Epidermal melanocyte (primary cell): ENCODE measurements at regions not wholly inside any gene's neighbourhood (a gene's known extent, or its start where the extent isn't known, plus 50 kb on each side); places are given as distances from the start of the nearest gene placed in this dataset.

Experiments used
- DNase-seq: peaks from one replicate; pipeline ENCODE4 v3.0.0; 2011; ENCODE audit warnings: low spot score; ENCODE audit not compliant: insufficient read length

DNA sequence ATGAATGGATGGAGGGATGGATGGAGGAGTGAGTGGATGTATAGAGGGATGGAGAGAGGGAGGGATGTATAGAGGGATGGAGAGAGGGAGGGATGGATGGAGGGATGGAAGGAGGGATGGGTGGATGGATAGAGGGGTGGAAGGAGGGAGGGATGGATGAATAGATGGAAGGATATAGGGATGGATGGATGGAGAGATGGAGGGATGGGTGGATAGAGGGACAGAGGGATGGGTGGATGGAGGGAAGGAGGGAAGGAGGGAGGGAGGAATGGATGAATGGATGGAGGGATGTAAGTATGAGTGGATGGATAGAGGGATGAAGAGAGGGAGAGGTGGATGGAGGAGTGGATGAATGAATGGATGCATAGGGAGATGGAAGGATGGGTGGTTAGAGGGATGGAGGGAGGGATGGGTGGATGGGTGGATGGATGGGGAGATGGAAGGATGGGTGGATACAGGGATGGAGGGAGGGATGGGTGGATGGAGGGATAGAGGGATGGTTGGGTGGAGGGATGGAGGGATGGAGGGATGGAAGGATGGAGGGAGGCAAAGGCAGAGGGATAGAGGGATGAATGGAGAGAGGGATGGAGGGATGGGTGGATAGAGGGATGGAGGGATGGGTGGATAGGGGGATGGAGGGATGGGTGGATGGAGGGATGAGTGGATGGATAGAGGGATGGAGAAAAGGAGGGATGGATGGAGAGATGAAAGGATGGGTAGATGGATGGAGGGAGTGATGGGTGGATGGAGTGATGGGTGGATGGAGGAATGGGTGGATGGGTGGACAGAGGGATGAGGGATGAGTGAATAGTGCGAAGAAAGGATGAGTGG lies 313.8 kb downstream of the UACA start:
- no peak for DNase-seq

DNA sequence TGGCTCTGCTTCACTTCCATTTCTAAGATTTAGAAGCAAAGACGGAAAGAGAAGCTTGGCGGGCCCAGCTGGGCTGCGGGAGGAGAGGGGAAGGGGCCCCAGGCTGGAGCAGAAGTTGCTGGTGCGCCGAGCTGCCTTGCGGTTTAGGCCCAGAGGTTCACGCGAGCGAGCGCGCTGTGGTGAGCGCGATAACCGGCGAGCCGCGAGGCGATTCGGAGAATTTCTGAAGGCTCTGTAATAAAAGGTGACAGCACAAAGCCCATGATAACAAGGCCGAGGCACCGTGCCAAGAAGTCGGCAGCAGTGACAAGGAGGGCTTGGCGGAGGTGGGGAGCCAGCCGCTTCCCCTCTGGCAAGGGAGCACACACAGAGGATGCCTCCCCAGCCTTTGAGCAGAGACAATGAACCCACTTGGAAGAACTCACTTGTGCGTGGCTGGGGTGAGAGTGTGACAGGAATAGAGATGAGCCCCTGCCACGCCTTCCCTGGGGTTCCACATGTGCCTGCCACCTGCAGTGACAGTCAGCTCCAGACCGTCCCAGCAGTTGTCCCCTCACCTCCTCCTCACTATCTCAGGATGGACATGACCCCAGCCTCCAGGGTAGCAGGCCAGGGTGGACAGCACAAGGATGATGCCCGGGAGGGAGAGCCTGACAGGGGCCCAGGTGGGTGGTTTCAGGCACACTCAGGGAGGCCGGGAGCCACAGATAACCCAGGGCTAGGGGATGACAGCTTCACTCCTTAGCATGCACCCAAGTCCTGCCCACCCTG lies 315.2 kb downstream of the UACA start:
- DNase-seq: no peak

DNA sequence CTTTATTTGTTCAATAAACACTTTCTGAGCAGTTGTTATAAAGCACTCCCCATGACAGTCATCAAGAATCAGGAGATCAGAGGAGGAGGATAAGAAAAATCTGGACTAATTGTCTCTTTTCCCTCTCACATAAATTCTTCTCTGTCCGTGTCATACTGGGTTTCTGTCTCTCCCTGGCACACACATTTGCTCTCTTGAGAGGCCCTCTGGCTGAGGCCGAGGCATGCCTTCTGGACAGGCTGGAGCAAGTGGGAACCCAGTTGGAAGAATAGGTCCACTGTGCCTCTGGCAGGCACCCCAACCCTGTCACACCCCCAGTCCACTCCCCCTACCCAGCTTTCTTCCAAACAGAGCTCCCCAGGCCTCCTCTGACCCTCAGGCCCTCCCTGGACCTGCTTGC lies 315.8 kb downstream of the UACA start:
- DNase-seq: no peak

- DNase-seq: no peak
Observed at GRCh38 chr15:70447081-70447480, 316.3 kb downstream of the UACA start.

GRCh38 chr15:70443486-70444273 lies 319.7 kb downstream of the UACA start:
- DNase-seq: no peak

- DNase-seq: no peak
Observed at GRCh38 chr15:70442616-70443321, 320.6 kb downstream of the UACA start.

- DNase-seq: no peak
Observed at GRCh38 chr15:70442211-70442610, 321.1 kb downstream of the UACA start.

GRCh38 chr15:70440416-70441138 lies 322.8 kb downstream of the UACA start:
- no peak for DNase-seq

- no peak for DNase-seq
Observed at GRCh38 chr15:70439880-70440279, 323.5 kb downstream of the UACA start.

- DNase-seq: no peak
Observed at GRCh38 chr15:70439304-70439877, 324.0 kb downstream of the UACA start.

DNA sequence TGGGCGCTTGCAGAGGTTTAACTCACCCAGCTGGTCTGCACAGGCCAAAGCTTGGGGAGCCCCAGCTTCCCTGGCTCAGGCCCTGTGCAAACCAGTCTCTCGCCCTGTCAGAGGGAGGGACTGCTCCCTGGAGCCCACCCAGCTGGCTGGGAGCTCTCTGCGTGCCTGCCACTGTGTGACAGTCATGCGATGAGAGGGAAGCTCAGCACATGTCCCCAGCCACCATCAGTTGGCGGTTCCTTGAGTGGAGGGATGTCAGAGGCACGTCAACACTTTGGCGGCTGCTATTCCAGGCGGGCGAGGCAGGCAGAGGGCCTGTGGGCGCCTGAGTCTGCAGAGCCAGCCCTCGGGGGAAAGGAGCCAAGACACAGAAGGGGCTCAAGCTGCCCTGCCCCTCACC lies 324.6 kb downstream of the UACA start:
- DNase-seq: no peak

DNA sequence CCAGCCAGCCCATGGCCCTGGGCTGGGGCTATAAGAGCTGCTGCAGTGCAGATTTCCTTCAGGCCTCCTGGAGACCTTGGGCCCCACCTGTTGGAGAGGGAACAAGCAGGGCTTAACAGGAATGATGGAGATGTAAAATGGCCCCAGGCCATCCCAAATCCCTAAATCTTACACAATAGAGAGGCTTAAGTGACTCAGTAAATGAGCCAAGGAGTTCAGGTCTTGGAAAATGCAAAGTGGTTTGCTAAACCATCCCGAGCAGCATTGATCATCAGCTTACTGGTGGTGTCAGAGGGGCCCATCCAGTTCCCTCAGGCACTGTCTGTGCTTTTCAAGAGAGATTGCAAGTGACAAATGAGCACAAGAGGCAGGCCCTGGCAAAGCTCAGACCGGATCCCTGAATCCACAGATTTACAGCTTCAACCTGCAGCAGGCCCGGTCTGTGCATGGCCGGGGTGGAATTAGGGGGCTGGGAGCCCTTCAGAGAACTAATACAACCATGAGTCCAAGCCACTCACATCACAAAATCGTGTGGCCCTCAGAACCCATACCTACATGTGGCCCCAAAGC lies 325.4 kb downstream of the UACA start:
- DNase-seq: no peak

DNA sequence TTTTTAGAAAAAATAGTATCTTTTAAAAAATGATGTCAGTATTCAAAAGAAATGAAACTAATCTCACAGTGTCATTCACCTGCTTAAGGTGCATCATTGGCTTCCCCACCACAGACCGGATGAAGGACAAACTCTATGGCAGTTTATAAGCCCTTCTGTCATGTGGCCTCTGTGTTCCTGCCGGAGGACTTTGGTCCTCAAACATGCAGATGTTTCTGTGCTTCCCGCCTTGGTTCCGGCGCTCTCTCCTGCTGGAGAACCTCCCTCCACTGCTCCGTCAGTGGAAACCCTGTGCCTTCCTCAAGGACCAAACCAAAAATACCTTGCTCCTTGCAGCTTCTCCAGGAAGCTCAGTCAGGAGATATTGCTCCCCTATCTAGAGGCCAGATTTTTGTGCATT lies 326.3 kb downstream of the UACA start:
- DNase-seq: no peak

GRCh38 chr15:70436428-70436827 lies 326.9 kb downstream of the UACA start:
- DNase-seq: no peak

- DNase-seq: no peak
Observed at GRCh38 chr15:70435872-70436271, 327.5 kb downstream of the UACA start.

GRCh38 chr15:70435369-70435768 lies 328.0 kb downstream of the UACA start:
- DNase-seq: no peak

DNA sequence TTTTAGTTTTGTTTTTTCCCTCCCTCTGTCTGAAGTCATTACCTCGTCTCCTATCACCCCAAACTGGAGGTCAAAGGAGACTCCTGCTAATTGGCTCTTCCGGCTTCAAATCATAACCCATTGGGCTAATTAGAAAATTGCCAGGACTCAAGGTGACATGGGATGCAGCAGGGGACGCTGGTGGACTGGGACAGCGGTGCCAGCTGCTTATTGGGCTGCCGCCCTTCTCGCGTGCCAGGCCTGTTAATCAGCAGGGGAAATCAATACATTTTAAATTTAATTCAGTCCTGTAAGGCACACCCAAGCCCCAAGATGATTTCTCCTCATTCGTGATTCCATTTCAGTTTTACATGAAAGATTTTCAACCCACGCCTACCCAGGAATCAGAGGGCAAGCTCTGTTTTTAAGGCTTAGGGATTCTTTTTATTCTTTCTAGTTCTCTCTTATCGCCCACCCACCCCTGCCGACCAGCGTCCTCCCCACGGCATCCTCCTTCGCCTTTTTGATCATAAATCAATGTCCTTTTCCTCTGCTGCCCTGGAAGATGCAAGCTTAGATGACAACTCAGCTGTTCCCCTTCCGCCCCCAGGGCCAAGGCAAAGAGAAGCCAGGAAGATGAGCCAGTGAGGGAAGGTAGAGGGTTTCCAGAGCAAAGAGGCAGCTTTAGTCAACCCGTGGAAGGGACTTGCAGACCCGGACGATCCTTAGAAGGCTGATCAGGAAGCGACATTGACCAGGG lies 329.6 kb downstream of the UACA start:
- DNase-seq: no peak

GRCh38 chr15:70432924-70433495 lies 330.3 kb downstream of the UACA start:
- DNase-seq: no peak

DNA sequence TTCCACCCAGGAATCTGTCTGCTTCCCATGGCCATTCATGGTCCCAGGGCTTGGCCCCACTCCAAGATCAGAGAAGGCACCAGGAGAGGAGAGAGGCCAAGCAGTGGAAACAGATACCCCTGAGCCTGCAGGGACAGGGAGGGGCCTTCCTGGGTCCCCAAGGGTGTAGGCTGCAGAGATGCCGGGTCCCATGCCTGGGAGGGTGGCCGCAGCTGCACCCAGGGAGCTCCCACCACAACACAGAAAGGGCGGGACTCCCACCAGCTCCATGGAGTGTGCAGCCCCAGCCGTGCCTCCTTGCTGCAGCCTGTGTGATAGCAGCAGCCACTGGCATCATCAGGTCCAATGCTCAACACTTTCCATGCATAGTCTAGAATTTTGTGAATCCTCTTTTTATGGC lies 331.5 kb downstream of the UACA start:
- DNase-seq: no peak
